Panc1 (cell line): ENCODE measurements at regions not wholly inside any gene's neighbourhood (a gene's known extent, or its start where the extent isn't known, plus 50 kb on each side); places are given as distances from the start of the nearest gene placed in this dataset.

Experiments
- ATAC-seq: fragments of 200-7000 bp; cut with Tn5 transposase; 2 replicates; pipeline ENCODE4 v1.9.1; 2020; ENCODE audit warnings: mild to moderate bottlenecking, moderate library complexity
- BruUV-seq: library from RNA; stranded (reverse); fragments of 400-500 nt; replicated peaks from 2 replicates; lab custom pipeline; 2021; lab: Mats Ljungman, UMichigan
- CTCF ChIA-PET: fragments of 300-600 bp; sonication (Branson Sonifier 250); formaldehyde crosslinking; loops from one replicate; lab custom pipeline; 2022; ENCODE audit warnings: antibody characterized with exemption; lab: Charles Lee
- POLR2A ChIA-PET: fragments of 300-600 bp; sonication (Branson Sonifier 250); formaldehyde crosslinking; loops from one replicate; lab custom pipeline; 2022; ENCODE audit warnings: antibody characterized with exemption; lab: Charles Lee
- DNase-seq: peaks from one replicate; pipeline ENCODE4 v3.0.0-alpha.2; 2010; ENCODE audit warnings: low read depth, low spot score
- H3K27ac ChIP-seq: 2 replicates; pipeline ENCODE4 v1.5.1; 2011; ENCODE audit warnings: mild to moderate bottlenecking, low read length, inconsistent platforms
- H3K27me3 ChIP-seq: fragments of 200-500 bp; sonication (Bioruptor generic); 2 replicates; pipeline ENCODE4 v1.6.0; 2014; ENCODE audit warnings: low read length, inconsistent platforms; ENCODE audit not compliant: control insufficient read depth, insufficient read depth
- H3K36me3 ChIP-seq: fragments of 200-500 bp; sonication (Bioruptor generic); 2 replicates; pipeline ENCODE4 v1.5.1; 2014; ENCODE audit warnings: inconsistent platforms, mild to moderate bottlenecking, low read length, moderate library complexity; ENCODE audit not compliant: control insufficient read depth, insufficient read depth
- H3K4me1 ChIP-seq: 2 replicates; pipeline ENCODE4 v1.5.1; 2011; ENCODE audit warnings: inconsistent platforms, mild to moderate bottlenecking, low read length, moderate library complexity; ENCODE audit not compliant: control insufficient read depth, insufficient read depth
- H3K4me3 ChIP-seq, 2 experiments: 2 replicates each; pipeline ENCODE4 v1.5.1; 2011 to 2012; ENCODE audit warnings: low read depth in 2 of 2, low read length in 2 of 2, mild to moderate bottlenecking in 2 of 2, inconsistent platforms in 1 of 2, moderate library complexity in 1 of 2
- H3K9me3 ChIP-seq: fragments of 200-500 bp; sonication (Bioruptor generic); 2 replicates; pipeline ENCODE4 v1.5.1; 2014; ENCODE audit warnings: low read depth, mild to moderate bottlenecking, inconsistent platforms, low read length, moderate library complexity; ENCODE audit not compliant: control insufficient read depth, insufficient read depth
- CTCF ChIP-seq: fragments of 450-650 bp; IDR thresholded peaks from 2 replicates; pipeline ENCODE4 v1.5.1; 2017; ENCODE audit warnings: mild to moderate bottlenecking
- POLR2AphosphoS5 ChIP-seq: IDR thresholded peaks from 2 replicates; pipeline ENCODE4 v1.6.1; 2012; ENCODE audit warnings: mild to moderate bottlenecking, low read depth, low read length, moderate library complexity
- REST ChIP-seq, 2 experiments: IDR thresholded peaks; 2 replicates each; pipeline ENCODE4 v1.6.1; 2011 to 2012; ENCODE audit warnings: low read depth in 2 of 2, control low read depth in 1 of 2, low read length in 1 of 2, mild to moderate bottlenecking in 1 of 2, moderate library complexity in 1 of 2; ENCODE audit not compliant: insufficient read depth in 1 of 2
- SIN3A ChIP-seq: IDR thresholded peaks from 2 replicates; pipeline ENCODE4 v1.6.1; 2012; ENCODE audit warnings: low read depth, mild to moderate bottlenecking, low read length, moderate library complexity, borderline replicate concordance; ENCODE audit not compliant: insufficient read depth
- TCF7L2 ChIP-seq: IDR thresholded peaks from 2 replicates; pipeline ENCODE4 v1.6.1; 2011; ENCODE audit warnings: mild to moderate bottlenecking, low read depth, low read length, inconsistent platforms
- in situ Hi-C: cut with HindIII; loops from 2 replicates; pipeline ENCODE4 v1.10.0; 2016; ENCODE audit warnings: low sequenced_read_pairs, low pct_unique_long_range_greater_than_20kb
- intact Hi-C: fragments of 100-400 bp; cut with micrococcal nuclease; formaldehyde crosslinking; loops from one replicate; pipeline ENCODE4 v1.10.0; 2022; ENCODE audit not compliant: unreplicated experiment

- TF ChIP-seq REST (IDR thresholded peaks at IDR 0.05; ENCODE audit: insufficient read depth in 1 of 2, low read depth in 2 of 2, low read length in 1 of 2) (no peak), CTCF (no peak), TCF7L2 (no peak), POLR2AphosphoS5 (no peak), SIN3A (no peak)
- DNase-seq (no peak), ATAC-seq (no peak)
- ChIA-PET CTCF (interaction anchor here (0.6 kb wide), 1 partner anchor 59 kb away, joined by 3 read pairs; no protein-coding TSS in a partner anchor), POLR2A (no interaction called here)
- intact Hi-C loops = no loop called here
- no peak overlapping the region for H3K27ac ChIP-seq
- in situ Hi-C loops = no loop called here
- no peaks in the 10 kb centered on the region for H3K27me3 ChIP-seq
- H3K4me3 ChIP-seq = no peak overlapping the region
- no peaks in the 10 kb centered on the region for H3K9me3 ChIP-seq
- no TSS peak for BruUV-seq
- H3K4me1 ChIP-seq = no peaks in the 10 kb centered on the region
- no peaks in the 10 kb centered on the region for H3K36me3 ChIP-seq
Measured at GRCh38 chr5:33340195-33340594, 100.6 kb upstream of the TARS1 start.

- ChIA-PET CTCF (no interaction called here), POLR2A (no interaction called here)
- DNase-seq (no peak), ATAC-seq (no peak)
- H3K27me3 ChIP-seq = no peaks in the 10 kb centered on the region
- H3K4me1 ChIP-seq = no peaks in the 10 kb centered on the region
- TF ChIP-seq SIN3A (no peak), POLR2AphosphoS5 (no peak), CTCF (no peak), REST (IDR thresholded peaks at IDR 0.05; ENCODE audit: insufficient read depth in 1 of 2, low read depth in 2 of 2, low read length in 1 of 2) (no peak), TCF7L2 (no peak)
- BruUV-seq = no TSS peak
- H3K36me3 ChIP-seq = no peaks in the 10 kb centered on the region
- H3K4me3 ChIP-seq = no peak overlapping the region
- in situ Hi-C loops (no loop called here), intact Hi-C loops (no loop called here)
- no peaks in the 10 kb centered on the region for H3K9me3 ChIP-seq
- no peak overlapping the region for H3K27ac ChIP-seq
Measured at GRCh38 chr5:33341351-33341750, 99.4 kb upstream of the TARS1 start.
